Brain microvascular endothelial cell (primary cell): ENCODE measurements at regions not wholly inside any gene's neighbourhood (a gene's known extent, or its start where the extent isn't known, plus 50 kb on each side); places are given as distances from the start of the nearest gene placed in this dataset.

Source experiments
- DNase-seq: peaks from one replicate; pipeline ENCODE4 v3.0.0-alpha.2; 2020
- H3K27ac ChIP-seq: fragments of 250-450 bp; sonication (Bioruptor Pico); 2 replicates; pipeline ENCODE4 v1.5.1; 2020; ENCODE audit warnings: mild to moderate bottlenecking, moderate library complexity
- H3K27me3 ChIP-seq: fragments of 250-450 bp; sonication (Bioruptor Pico); replicated peaks from 2 replicates; pipeline ENCODE4 v1.5.1; 2020; ENCODE audit warnings: mild to moderate bottlenecking
- H3K36me3 ChIP-seq: fragments of 250-450 bp; sonication (Bioruptor Pico); replicated peaks from 2 replicates; pipeline ENCODE4 v1.5.1; 2020; ENCODE audit warnings: mild to moderate bottlenecking
- H3K4me3 ChIP-seq: 2 replicates; pipeline ENCODE4 v1.5.1; 2011; ENCODE audit warnings: low read depth, mild to moderate bottlenecking, control low read depth, low read length, moderate library complexity
- CTCF ChIP-seq: IDR thresholded peaks from 2 replicates; pipeline ENCODE4 v1.5.1; 2011; ENCODE audit warnings: low read depth, mild to moderate bottlenecking, moderate library complexity, low read length, control low read depth, inconsistent platforms; ENCODE audit errors: missing control alignments
- in situ Hi-C: cut with HindIII; loops from 2 replicates; pipeline ENCODE4 v1.10.0; 2017; ENCODE audit warnings: low sequenced_read_pairs, low pct_ligation_motif_present

GRCh38 chr11:71119656-71120269 lies 132.6 kb downstream of the SHANK2 start:
- H3K36me3 ChIP-seq, result no peaks in the 10 kb centered on the region
- H3K4me3 ChIP-seq, result no peak overlapping the region
- in situ Hi-C loops, result no loop called here
- no peak for TF ChIP-seq CTCF
- no peak for DNase-seq
- no peak overlapping the region for H3K27ac ChIP-seq
- no peaks in the 10 kb centered on the region for H3K27me3 ChIP-seq

GRCh38 chr11:71118671-71119250 lies 133.6 kb downstream of the SHANK2 start:
- no peak for DNase-seq
- Histone ChIP-seq H3K36me3 (no peaks in the 10 kb centered on the region), H3K27ac (no peak overlapping the region), H3K4me3 (no peak overlapping the region), H3K27me3 (no peaks in the 10 kb centered on the region)
- TF ChIP-seq CTCF, result no peak
- in situ Hi-C loops, result no loop called here

DNA sequence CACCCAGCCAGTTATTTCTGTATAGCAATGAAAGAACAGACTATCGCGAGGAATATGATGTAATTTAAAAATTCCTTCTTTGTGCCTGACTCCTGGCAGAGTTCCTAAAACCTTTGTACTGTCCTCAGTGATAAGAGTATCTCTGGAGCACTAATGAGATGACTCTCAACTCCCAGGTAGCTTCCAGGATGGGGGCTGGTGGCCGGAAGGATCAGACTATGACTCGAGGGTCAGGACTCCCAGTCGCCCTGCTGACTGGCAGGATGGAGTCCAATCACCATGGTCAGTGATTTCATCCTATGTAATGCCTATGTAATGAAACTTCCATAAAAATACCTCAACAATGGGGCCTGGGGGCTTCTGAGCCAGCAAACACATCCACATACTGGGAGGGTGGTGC lies 135.1 kb downstream of the SHANK2 start:
- TF ChIP-seq CTCF, result no peak
- H3K27ac ChIP-seq, result no peak overlapping the region
- H3K27me3 ChIP-seq, result no peaks in the 10 kb centered on the region
- no peaks in the 10 kb centered on the region for H3K36me3 ChIP-seq
- in situ Hi-C loops, result no loop called here
- no peak overlapping the region for H3K4me3 ChIP-seq
- no peak for DNase-seq

DNA sequence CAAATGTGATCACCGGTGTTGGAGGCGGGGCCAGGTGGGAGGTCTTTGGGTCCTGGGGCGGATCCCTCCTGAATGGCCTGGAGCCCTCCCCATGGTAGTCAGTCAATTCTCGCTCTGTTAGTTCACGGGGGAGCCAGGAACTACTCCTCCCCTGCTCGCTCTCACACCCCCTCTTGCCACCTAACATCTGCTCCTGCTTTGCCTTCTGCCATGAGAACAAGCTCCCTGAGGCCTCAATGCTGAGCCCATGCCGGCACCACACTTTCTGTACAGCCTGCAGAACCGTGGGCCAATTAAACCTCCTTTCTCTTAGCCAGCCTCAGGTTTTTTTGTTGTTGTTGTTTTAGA lies 135.7 kb downstream of the SHANK2 start:
- in situ Hi-C loops, result no loop called here
- no peak for TF ChIP-seq CTCF
- Histone ChIP-seq H3K27ac (no peak overlapping the region), H3K36me3 (no peaks in the 10 kb centered on the region), H3K27me3 (no peaks in the 10 kb centered on the region), H3K4me3 (no peak overlapping the region)
- no peak for DNase-seq

- no peak for DNase-seq
- in situ Hi-C loops, result no loop called here
- Histone ChIP-seq H3K36me3 (no peaks in the 10 kb centered on the region), H3K4me3 (no peak overlapping the region), H3K27ac (no peak overlapping the region), H3K27me3 (no peaks in the 10 kb centered on the region)
- TF ChIP-seq CTCF, result no peak
Measured at GRCh38 chr11:71115770-71116692, 136.3 kb downstream of the SHANK2 start.
